HepG2 (cell line): ENCODE measurements at regions not wholly inside any gene's neighbourhood (a gene's known extent, or its start where the extent isn't known, plus 50 kb on each side); places are given as distances from the start of the nearest gene placed in this dataset.

Experiments
- MXI1 ChIP-seq: IDR thresholded peaks from 3 replicates; pipeline ENCODE4 v1.6.1; 2012; ENCODE audit warnings: low read depth, low read length, inconsistent platforms, borderline replicate concordance
- RAD21 ChIP-seq: fragments of 450-650 bp; formaldehyde crosslinking; IDR thresholded peaks from 2 replicates; pipeline ENCODE4 v1.5.0; 2020; ENCODE audit warnings: mild to moderate bottlenecking
- ZNF781 ChIP-seq: sonication (generic); formaldehyde crosslinking; IDR thresholded peaks from 2 replicates; pipeline ENCODE4 v1.5.1; 2020; ENCODE audit warnings: borderline replicate concordance, mild to moderate bottlenecking, missing genetic modification reagents; ENCODE audit errors: not compliant biosample characterization

- no peak for TF ChIP-seq ZNF781
- no peak for TF ChIP-seq MXI1
- TF ChIP-seq RAD21 (CRISPR knock-in tag) = no peak
These were observed 264.8 kb upstream of the BRINP1 start for GRCh38 chr9:119634006-119634405.
